DMS153 (cell line): ENCODE measurements at regions not wholly inside any gene's neighbourhood (a gene's known extent, or its start where the extent isn't known, plus 50 kb on each side); places are given as distances from the start of the nearest gene placed in this dataset.

Source experiments
- DNase-seq: peaks from one replicate; lab custom pipeline; 2025; lab: John Stamatoyannopoulos, UW

DNA sequence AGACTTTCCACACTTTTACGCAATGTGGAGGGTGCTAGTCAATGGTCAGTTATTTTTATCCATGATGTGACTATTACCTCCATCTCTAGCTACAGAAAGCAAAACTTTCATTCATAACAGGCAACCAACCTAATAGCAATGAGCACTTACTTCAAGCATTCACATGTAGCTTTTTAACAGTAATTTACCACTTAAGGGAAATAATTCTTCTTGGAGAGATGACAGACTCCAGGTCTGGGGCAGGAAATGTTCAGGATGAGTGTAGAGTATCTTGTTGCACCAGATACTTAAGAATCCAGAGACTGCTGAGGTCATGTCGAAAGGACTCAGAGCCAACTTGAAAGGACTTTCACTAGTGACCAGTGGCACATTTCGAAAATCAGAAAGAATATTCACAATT, 347.6 kb downstream of the CHRM3 start:
- DNase-seq = no peak

DNA sequence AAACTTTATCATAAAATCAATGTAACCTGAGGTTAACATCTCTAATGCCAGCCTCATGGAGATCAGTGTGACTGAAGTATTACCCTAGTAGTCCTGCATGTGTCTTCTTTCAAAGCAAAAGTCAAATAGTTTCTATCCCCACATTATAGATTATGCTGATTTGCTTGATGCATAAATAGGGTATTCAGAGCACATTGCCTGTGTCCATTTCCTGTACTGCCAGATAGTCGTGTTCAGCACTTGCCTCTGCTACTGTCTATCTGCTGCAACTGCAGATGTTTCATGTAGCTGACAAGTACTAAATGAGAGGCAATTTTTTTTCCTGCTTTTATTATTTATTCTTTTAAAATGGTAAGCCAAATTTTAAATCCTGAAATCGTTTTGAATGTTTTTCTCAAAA, 348.7 kb downstream of the CHRM3 start:
- DNase-seq = no peak

DNA sequence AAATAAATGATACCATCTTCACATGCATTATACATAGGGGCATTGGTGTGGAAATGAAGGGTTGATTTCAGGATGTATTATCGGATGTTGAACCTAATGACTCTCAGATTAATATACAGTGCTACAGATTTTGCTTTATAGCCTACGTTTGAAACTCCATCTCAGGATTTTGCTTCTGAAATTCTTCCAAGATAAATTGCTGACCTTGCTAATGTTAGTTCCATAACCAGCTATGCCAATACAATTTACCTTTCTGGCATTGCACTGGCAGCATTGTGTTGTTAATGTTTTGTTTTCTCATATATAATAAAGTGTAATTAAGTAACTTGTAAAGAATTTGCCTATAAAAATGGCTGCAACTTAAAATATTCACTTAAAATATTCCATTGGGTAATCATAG, 350.1 kb downstream of the CHRM3 start:
- no peak for DNase-seq

DNA sequence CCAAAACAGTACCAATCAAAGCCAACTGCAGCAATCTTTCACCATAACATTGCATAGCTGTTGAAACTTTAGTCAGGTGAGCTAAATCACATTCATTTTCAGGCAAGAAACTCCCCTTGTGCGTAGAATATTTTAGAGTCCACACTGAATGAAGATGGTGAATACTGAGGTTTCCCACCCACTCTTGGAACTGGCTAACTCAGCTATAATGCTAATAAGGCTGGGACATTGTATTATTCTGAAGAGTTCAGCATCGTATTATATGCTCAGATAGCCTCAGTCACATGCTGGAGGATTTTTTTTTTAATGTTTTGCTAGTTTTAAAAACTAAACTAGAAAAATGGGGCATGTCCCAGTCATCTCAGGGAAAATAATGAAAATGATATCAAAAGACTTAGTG, 352.3 kb upstream of the FMN2 start:
- DNase-seq = no peak

DNA sequence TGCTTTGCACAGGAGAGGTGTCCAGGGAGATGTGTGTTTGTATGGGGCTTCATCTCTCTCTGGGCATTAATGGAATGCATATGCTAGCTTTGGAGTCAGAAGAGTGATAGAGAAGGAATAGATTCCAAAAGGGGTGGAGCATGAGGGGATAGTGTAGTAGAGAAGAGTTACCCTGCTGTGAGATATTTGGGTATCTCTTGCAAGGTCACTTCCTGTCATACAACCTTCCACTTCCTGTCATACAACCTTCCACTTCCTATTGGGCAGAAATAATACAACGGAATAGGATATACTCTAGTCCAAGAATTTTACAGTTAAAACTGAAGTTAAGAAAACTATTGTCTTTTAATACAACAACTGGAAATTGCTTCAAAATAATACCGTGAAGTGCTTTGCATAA, 351.8 kb upstream of the FMN2 start:
- no peak for DNase-seq

DNA sequence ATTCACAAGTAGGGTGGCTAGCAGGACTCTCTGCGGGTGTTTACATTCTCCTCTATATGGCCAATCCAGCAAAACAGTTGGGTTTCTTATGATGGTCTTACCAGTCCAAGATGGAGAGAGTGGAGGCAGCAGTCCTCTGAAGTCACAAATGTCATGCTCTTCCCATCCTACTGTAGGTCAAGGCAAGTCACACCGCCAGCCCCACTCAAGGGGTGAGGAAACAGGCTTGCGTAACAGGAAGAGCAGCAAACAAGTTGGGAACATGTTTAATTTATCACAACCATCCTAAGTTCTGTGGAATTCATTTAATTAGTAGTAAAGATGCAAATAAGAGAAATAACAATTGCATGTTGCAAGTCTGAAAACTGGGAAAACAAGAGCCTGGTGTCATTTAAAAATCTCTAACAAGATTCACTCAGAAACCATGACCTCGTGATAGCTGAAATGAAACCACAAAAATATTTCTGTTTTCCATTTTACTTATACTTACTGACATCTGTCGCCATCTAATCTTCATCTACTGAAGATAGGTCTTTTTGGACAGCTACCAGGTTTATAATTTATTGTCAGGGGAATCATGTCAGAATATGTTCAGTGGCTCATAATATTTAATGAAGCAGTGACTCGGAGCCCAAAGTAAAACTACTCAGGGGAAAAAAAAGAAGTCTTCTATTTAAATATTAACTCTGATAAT, 349.1 kb upstream of the FMN2 start:
- DNase-seq = no peak

DNA sequence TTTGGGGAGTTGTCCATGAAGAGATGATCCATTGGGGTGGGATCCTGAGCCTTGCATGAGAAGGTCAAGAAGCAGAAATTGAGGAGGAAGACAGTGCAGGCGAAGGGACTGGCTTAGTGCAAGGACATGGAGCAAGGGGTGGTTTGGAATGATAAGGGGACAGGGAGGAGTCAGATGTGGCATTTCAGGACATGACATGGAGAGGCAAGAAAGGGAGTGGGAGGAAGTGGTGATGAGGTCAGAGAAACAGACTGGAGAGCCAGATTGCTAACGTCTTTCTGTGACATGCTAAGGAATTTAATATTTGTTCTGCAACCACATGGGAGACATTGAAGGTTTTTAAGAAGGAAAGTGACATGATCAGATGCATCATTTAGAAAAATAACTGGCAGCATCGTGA, 346.8 kb upstream of the FMN2 start:
- no peak for DNase-seq

DNA sequence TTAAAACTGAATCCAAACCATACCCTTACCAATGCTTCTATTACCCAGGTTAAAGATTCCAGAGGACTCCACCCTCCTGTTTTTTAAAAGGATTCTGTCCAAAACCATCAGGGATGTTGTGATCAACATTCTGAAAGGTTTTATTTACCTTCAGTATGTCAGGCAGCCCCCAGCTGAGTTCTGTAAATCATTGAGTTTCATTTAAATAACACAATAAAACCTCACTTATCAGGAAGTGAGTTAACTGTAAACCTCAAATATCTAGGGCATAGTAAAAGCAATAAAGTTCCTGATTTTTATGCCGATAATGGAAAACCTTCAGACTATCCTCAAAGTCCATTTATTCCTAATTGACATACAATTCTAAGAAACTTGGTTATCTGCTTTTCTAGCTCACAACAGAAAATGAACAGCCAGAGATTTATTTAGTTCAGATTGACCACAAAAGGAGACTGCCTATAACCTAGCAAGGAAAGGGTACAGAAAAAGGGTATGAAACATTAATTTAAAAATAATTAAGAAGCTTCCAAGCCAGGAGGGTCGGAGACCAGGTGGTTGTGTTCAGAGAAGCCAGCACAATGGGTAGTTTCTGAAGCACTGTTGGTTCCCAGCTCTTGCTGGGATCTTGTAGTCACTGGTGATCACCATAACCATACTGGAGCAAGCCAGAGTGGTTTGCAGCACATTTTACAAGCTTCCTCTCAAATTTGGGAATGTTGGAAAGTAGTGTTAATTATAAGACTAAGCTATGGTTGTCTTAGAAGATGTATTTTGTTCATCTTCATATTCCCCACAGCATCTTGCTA, 336.4 kb upstream of the FMN2 start:
- no peak for DNase-seq

DNA sequence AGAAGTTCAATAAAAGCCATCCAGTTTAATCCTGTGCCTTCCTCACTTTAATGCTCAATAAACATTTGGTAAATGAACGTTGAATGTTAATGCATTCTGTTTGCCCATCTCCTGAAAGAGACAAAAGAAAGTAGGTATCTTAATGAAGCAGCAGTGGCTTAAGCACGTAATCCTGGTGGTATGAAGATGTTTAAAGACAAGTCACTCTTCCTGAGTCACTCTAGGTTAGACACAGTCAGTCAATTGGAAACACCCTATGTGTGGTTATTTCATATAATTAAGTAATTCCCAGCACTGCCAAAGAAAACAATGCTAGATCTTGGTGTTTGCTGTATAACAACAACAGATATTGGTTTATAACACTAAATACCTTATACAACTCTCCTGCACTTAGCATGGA, 334.0 kb upstream of the FMN2 start:
- no peak for DNase-seq

DNA sequence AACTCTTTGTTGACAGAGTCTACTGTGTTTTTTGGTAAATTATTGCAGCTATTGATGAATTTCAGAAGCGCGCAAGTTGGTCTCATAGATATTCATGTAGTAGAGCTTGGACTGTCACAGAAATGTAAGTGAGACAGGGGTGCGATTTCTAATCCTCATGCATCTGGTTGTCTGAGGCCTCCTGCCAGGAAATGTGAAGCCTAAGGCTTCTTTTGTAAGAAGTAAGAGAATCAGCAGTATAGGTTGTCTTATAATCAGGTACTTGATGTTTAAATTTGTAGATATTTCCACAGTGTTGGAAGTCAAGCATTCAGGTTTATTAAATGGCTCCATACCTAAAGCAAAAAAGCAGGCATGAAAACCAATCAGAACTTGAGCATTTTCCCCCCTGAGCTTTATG, 332.9 kb upstream of the FMN2 start:
- no peak for DNase-seq

DNA sequence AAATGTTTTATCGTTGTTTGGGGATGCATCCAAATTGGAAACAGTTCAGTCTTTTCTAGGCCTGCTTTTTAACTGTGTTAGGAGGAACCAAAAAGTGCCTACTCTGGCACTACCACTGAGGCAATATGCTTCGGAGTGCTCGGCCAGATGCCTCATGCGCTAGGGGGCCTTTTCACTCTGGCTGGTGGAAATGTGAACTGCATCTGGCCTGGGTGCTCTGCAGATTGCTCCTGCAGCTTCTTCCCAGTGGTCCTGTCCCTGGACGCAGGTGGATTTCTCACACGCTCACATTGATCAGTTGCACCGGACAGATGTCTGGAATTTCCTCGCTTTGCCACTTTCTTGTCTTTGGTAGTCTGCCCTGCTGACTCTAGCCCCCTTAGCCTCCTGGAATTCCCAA, 330.2 kb upstream of the FMN2 start:
- DNase-seq = no peak

DNA sequence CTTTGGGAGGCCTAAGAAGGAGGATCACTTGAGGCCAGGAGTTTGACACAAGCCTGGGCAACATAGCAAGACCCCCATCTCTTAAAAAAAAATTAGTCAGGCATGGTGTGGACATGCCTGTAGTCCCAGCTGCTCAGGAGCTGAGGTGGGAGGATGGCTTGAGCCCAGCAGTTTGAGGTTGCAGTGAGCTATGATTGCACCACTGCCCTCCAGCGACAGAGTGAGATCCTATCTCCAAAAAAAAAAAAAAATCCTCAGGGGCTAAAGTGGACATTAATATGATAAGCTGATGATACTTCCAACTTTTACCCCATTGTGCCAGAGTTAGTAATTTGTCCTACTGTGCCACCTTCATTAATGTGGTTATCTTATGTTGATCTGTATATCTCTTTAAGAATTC, 327.8 kb upstream of the FMN2 start:
- DNase-seq = no peak

DNA sequence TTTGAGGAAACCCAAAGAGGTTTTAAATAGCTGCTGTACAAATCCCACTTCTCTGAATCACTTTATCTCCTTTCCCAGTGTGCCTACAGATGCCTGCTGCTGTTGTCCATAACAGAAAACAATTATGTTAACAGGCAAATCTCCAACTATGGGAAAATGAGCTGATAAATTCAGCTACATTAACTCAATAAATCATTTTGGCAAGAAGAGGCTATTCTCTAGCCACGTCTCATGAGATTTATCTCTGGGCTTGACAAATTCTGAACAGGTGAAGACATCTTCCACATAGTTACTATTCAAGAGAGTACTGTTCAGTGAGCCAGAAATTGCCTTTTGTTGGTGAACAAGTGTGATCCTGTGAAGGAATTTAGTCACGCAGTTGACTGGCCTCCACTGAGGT, 327.1 kb upstream of the FMN2 start:
- DNase-seq = no peak

DNA sequence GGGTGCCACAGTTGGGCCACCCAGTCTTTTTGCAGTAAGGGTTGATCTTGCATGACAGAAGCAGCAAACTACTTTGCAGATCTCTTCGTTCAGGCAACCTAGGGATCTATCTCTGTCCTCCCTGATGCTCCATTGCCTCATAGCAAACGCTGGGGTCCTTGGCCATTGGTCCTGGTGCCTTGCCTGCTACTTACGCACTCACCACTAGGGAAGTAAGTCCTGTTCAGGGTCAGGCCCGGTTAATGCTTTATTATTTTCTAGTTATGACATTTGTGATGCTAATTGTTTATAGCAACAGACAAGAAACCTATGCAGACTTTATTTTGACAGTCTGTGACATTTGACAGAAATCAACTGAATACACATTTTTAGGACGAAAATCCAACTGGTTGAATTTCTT, 326.5 kb upstream of the FMN2 start:
- DNase-seq = no peak

DNA sequence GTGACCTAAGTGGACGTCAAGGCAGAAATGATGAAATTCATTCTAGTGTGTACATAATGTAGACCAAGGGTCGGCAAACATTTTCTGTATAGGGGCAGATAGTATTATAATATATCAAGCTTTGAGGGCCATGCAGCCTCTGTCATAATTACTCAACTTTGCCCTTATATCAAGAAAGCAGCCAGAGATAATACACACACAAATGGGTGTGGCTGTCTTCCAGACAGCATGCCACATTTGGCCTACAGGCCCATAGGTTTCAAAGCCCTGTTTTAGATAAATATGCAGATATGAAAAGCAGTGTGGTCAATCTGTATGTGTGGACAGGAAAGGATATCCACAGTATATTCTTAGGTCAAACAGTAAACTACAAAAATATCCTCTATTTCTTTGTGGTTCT, 320.1 kb upstream of the FMN2 start:
- no peak for DNase-seq

DNA sequence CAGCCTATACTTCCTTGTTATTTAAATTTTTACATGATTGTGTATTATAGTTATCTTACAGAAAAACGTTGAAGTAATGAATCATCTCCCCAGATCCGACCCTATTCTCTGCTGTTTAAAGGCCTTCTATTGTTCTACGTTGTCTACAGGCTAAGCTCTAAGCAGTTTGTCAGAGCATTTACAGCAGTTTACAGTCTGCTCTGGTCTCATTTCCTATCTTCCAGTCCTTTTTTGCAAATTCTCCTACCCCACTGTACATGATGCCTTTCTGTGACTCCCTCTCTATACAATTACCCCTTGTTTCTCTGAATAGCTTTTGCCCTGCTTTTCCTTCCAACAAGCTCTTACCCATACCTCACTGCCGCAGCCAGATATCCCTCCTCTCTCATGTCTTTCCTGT, 319.2 kb upstream of the FMN2 start:
- DNase-seq = no peak

DNA sequence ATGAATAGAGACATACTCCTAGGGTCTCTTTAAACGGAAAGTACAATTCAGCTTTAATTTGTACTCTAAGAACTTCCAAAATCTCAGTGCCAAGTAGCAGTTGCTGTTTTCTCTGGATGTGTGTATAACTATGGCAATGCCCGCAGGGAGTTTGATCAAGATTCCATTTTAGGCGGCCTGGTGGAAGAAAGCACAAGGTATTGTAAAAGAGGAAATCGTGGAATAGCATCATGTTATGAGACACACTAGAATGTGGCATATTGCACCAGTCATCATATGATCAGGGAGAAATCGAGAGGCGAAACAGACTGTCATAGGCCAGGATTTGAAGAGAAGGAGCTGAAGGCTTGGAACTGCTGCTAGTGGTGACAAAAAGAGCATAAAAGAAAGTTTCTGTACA, 316.2 kb upstream of the FMN2 start:
- DNase-seq = no peak

DNA sequence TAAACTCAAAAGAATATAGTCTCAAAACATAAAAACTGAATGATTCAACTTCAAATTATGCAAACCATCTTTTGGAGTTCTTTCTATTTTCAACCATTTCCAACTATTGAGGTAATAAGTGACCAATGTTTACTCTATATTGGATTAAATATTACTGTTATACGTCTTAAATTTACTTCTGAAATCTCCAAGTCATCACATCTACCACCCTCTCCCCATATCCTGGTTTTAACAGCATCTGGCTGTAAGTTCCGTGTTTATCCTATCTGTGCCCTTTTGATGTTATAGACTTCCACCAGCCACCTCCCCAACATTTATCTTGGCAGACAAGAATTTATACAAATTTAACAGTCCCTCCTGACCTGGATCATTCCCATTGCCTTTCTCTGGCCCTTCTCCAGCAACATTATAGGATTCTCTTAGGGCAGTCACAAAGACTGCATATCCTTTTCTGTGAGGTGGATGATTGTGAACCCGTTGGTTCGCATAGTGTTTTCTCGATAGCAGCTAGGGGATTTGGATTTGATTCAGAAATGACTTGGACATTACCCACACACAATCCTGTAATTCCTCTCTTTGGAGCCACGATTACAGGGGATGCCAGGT, 313.4 kb upstream of the FMN2 start:
- no peak for DNase-seq

DNA sequence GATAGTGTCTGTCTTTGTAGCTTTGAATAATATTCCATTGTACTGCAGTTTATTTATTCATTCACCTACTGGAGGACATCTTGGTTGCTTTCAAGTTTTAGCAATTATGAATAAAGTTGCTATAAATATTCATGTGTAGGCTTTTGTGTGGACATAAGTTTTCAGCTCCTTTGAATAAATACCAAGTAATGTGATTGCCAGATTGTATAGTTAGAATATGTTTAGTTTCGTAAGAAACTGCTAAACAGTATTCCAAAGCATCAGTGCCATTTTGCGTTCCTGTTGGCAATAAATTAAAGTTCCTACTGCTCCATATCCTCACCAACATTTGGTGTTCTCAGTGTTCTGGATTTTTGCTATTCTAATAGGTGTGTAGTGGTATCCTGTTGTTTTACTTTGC, 311.7 kb upstream of the FMN2 start:
- no peak for DNase-seq

DNA sequence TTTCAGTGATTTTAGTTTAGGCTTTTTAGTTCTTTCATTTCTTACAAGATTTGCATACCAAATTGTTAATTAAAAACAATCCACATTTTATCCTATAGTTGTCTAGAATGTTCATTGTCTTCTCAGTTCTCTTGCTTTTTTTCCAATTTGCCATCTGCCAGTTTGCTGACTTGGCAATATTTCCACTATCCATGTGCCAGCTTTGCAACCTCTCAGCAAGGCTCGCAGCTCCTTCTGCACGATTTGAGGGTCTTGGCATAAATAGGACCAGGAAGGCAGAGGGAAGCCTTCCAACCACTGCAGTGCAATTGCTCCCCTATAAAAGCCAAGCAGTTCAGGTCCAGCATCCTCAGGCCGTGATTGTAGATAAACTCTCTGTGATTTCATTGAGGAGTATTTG, 306.8 kb upstream of the FMN2 start:
- no peak for DNase-seq

DNA sequence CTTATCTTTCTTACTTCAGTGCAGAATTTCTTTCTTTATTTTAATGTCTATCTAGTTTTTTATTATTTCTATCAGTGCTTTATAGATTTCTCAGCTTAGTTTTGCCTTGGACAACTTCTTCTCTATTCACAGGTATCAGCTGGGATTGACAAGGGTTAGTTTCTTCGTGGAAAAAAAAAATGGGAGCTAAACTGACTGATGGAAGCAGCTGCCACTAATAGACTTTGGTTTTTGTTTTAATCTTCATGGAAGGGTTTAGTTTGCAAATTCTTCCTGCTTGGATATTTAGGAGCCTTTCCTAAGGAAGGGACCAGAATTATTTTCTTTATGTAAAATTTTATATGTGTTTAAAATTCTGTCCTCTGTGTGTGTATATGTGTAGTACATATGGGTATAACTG, 306.1 kb upstream of the FMN2 start:
- no peak for DNase-seq

DNA sequence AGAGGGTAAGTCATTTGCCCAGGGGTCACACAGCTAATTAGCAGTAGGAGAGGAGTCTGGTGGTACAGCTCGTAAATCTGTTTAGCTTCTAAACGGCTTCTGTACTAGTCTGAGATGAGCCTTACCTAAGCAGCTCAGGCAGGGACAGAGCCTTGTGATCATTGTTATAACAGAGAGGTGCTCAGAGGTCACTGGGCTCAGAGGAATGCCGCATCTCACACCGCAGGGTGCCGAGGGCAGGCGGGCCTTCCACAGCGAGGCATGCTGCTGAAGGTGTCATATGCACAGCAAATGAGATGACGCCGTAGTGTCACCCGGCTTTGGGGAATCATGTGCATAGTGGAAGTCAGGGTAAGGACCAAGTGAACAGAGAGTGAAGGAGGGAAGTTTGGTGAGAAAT, 305.2 kb upstream of the FMN2 start:
- no peak for DNase-seq

DNA sequence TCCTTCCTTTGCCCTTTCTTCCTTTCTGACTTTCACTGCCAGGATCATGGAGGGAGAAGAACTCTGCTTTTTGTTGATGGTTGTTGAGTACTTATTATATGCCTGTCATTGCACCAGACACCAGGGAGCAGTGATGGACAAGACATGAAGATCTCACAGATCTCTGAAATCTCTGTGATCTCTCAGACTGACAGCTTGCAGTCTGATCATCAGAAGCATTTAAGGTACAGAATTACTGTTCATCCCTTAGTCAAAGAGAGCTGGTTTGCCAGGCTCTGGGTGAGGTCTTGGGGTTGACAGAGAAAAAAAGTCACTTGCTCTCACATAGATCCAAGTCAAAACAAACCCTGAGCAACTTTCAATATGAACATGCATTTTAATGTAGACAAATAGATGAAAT, 299.5 kb upstream of the FMN2 start:
- no peak for DNase-seq

DNA sequence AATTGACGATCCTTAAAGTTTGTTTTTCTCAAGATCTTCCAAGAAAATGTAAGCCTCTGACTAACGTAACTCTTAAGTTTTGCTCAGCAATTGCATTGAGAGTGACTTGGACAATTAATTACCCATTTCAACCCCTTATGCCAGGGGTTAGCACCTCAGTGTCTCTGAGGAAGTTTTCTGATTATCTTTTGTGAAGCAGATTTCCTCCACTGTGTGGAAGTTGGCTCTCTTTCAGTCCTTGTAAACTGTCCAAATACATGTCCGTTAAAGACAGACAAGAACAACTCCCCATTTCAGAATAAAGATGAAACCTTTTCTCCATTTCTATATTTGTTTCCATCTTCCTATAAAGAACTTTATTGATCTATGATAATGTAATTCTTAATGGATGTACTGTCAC, 296.4 kb upstream of the FMN2 start:
- no peak for DNase-seq
